Mesendoderm (in vitro differentiated cells): ENCODE measurements at regions not wholly inside any gene's neighbourhood (a gene's known extent, or its start where the extent isn't known, plus 50 kb on each side); places are given as distances from the start of the nearest gene placed in this dataset.

Experiments used
- DNase-seq: peaks from one replicate; pipeline ENCODE4 v3.0.0; 2013
- H2AK5ac ChIP-seq: 2 replicates; pipeline ENCODE4 v1.6.1; 2013; ENCODE audit warnings: low read length, inconsistent platforms
- H2BK120ac ChIP-seq: 2 replicates; pipeline ENCODE4 v1.6.1; 2013; ENCODE audit warnings: low read depth, mild to moderate bottlenecking, low read length, moderate library complexity, mixed read lengths
- H2BK15ac ChIP-seq: replicated peaks from 2 replicates; pipeline ENCODE4 v1.6.1; 2013; ENCODE audit warnings: low read depth, mild to moderate bottlenecking, moderate library complexity
- H2BK5ac ChIP-seq: 2 replicates; pipeline ENCODE4 v1.6.1; 2013; ENCODE audit warnings: low read length, inconsistent platforms
- H3K18ac ChIP-seq: 2 replicates; pipeline ENCODE4 v1.6.1; 2013; ENCODE audit warnings: mild to moderate bottlenecking, low read length, mixed read lengths
- H3K23ac ChIP-seq: one replicate; pipeline ENCODE4 v1.6.1; 2013; ENCODE audit warnings: low read length
- H3K27ac ChIP-seq: 2 replicates; pipeline ENCODE4 v1.5.1; 2013; ENCODE audit warnings: low read depth, mild to moderate bottlenecking, inconsistent platforms, low read length, moderate library complexity
- H3K27me3 ChIP-seq: 2 replicates; pipeline ENCODE4 v1.6.1; 2013; ENCODE audit warnings: low read length, control low read depth, mild to moderate bottlenecking, inconsistent platforms; ENCODE audit not compliant: insufficient read depth, poor library complexity
- H3K36me3 ChIP-seq: 2 replicates; pipeline ENCODE4 v1.6.1; 2013; ENCODE audit warnings: low read length, inconsistent platforms; ENCODE audit not compliant: control insufficient read depth, insufficient read depth
- H3K4ac ChIP-seq: one replicate; pipeline ENCODE4 v1.6.1; 2013; ENCODE audit warnings: low read depth, mild to moderate bottlenecking, low read length, moderate library complexity
- H3K4me1 ChIP-seq: 2 replicates; pipeline ENCODE4 v1.6.1; 2013; ENCODE audit warnings: low read depth, low read length, inconsistent platforms; ENCODE audit not compliant: control insufficient read depth
- H3K4me2 ChIP-seq: 2 replicates; pipeline ENCODE4 v1.6.1; 2013; ENCODE audit warnings: low read length
- H3K4me3 ChIP-seq: 2 replicates; pipeline ENCODE4 v1.5.1; 2013; ENCODE audit warnings: mild to moderate bottlenecking, low read length
- H3K56ac ChIP-seq: one replicate; pipeline ENCODE4 v1.6.1; 2013; ENCODE audit warnings: low read length
- H3K79me1 ChIP-seq: 2 replicates; pipeline ENCODE4 v1.6.1; 2013; ENCODE audit warnings: low read length, inconsistent platforms
- H3K79me2 ChIP-seq: 2 replicates; pipeline ENCODE4 v1.6.1; 2013; ENCODE audit warnings: mild to moderate bottlenecking, low read length; ENCODE audit not compliant: control insufficient read depth, insufficient read depth
- H3K9ac ChIP-seq: 2 replicates; pipeline ENCODE4 v1.6.1; 2013; ENCODE audit warnings: low read length, inconsistent platforms
- H4K5ac ChIP-seq: one replicate; pipeline ENCODE4 v1.6.1; 2013; ENCODE audit warnings: low read length
- H4K8ac ChIP-seq: one replicate; pipeline ENCODE4 v1.6.1; 2013; ENCODE audit warnings: low read depth, mild to moderate bottlenecking, control low read depth, low read length, moderate library complexity
- WGBS: extraction: QIAGEN DNeasy Blood & Tissue Kit; methylation state at CpG from one replicate; pipeline ENCODE4 v1.1.7; 2013; ENCODE audit warnings: low lambda C conversion rate, missing lambda C conversion rate; ENCODE audit not compliant: insufficient coverage; ENCODE audit errors: extremely low coverage; 5-methylcytosine and 5-hydroxymethylcytosine counted together

DNA sequence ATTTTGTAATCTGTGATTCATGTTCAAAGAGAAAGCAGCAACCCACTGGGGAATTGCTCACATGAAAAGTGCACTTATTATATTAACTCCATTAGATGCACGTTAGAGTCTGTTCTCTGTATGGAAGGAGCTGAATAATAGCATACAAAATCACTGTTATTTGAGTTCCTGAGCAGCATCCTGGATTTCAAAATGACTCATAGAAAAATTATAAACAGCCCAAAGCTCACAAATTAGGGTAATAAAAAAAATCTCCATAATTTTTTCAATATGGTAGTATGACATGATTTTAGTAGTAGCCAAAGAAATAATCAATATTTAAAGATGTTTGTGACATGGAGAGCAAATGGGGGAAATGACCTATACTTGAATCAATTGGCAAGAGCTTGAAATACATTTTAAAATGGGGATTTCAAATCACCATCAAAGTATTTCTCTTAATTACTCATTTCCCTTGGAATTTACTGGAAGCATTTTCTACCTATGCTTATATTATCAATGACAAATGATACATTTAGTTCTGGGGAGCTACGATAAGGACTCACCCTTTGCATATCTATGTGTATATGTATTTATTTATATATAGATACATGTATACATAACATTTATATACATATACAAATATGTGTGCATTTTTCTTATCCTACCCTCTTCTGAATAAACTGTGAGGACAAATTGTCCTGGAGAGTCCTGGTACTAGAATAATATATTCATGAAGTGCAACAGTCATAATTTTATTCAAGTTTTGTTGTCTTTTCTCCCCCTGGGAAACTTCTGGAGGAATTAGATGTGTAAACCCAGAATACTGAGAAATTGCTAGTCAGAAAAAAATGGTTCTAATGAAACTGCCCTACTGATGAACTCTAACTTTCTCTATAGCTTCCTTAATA is 116.3 kb downstream of the RPL22L1 start:
- Histone ChIP-seq H3K4me1 (no peaks in the 10 kb centered on the region), H4K8ac (no peak overlapping the region), H2BK120ac (no peak overlapping the region), H3K79me2 (no peaks in the 10 kb centered on the region), H2BK5ac (no peak overlapping the region), H4K5ac (no peak overlapping the region), H3K18ac (no peak overlapping the region), H3K4me3 (no peak overlapping the region), H3K27ac (no peak overlapping the region), H3K27me3 (no peaks in the 10 kb centered on the region), H3K56ac (no peak overlapping the region), H2AK5ac (no peak overlapping the region), H3K9ac (no peak overlapping the region), H3K4me2 (no peak overlapping the region), H3K36me3 (no peaks in the 10 kb centered on the region), H3K79me1 (no peaks in the 10 kb centered on the region), H3K4ac (no peak overlapping the region), H3K23ac (no peak overlapping the region), H2BK15ac (no peak overlapping the region)
- WGBS = no CpG with 5 or more reads among the region's 2 CpGs
- no peak for DNase-seq

DNA sequence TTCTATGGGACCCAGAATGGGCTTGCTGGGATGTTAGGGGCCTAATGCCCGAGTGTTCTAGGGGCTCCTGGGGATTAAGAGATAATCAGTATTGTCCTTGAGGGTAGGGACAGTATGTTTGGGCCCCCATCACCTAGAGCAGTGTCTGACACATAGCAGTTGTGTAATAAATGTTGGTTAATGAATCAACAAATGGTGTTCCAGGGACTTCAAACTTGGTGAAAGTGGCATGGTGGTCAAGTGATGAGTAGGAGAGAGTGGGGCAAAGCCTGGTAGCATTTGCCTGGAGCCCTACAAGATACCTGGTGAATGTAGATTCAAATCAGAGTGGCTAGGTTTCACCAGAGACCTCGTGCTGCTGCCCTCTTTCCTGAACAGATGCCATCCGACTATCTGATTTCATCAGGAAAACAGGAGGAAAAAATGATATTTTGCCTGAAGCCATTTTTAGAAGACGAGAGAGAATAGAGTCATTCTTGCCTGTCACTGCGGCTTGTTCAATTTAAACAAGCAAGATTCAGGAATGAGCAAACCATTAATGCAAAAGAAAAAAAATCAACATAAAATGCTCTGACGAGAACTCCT is 117.3 kb downstream of the RPL22L1 start:
- Histone ChIP-seq H3K27me3 (no peaks in the 10 kb centered on the region), H3K4me2 (no peak overlapping the region), H3K23ac (no peak overlapping the region), H3K79me1 (no peaks in the 10 kb centered on the region), H2BK120ac (no peak overlapping the region), H3K4ac (no peak overlapping the region), H4K8ac (no peak overlapping the region), H3K36me3 (no peaks in the 10 kb centered on the region), H3K79me2 (no peaks in the 10 kb centered on the region), H2BK15ac (no peak overlapping the region), H2AK5ac (no peak overlapping the region), H4K5ac (no peak overlapping the region), H2BK5ac (no peak overlapping the region), H3K56ac (no peak overlapping the region), H3K4me3 (no peak overlapping the region), H3K4me1 (no peaks in the 10 kb centered on the region), H3K27ac (no peak overlapping the region), H3K9ac (no peak overlapping the region), H3K18ac (peak overlapping the region; percentile 55)
- DNase-seq = no peak
- WGBS = no CpG with 5 or more reads among the region's 6 CpGs

DNA sequence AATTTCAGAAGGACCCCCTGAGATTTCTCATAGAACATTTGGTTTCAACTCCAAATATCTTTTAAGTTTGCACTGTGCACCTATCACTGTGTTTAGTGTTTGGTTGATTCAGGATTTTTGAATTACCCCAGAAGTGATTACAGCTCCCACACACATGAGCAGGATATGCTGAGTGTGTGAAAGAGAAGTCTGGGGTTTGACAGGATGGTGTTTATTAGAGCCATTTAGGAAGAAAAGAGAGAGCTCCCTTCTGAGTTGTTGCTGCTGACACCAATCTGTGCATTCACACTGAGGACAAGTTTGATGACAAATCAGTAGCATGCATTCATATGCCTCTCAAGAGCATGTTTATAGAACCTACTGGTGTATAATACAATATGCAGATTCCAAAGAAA is 118.1 kb downstream of the RPL22L1 start:
- Histone ChIP-seq H4K5ac (no peak overlapping the region), H2AK5ac (no peak overlapping the region), H3K18ac (peak overlapping the region; percentile 82), H3K4ac (no peak overlapping the region), H3K27ac (no peak overlapping the region), H3K56ac (no peak overlapping the region), H3K4me1 (no peaks in the 10 kb centered on the region), H3K4me2 (no peak overlapping the region), H3K23ac (no peak overlapping the region), H3K79me2 (no peaks in the 10 kb centered on the region), H3K36me3 (no peaks in the 10 kb centered on the region), H2BK5ac (no peak overlapping the region), H2BK120ac (no peak overlapping the region), H3K4me3 (no peak overlapping the region), H3K9ac (no peak overlapping the region), H3K27me3 (no peaks in the 10 kb centered on the region), H3K79me1 (no peaks in the 10 kb centered on the region), H2BK15ac (no peak overlapping the region), H4K8ac (no peak overlapping the region)
- no peak for DNase-seq

DNA sequence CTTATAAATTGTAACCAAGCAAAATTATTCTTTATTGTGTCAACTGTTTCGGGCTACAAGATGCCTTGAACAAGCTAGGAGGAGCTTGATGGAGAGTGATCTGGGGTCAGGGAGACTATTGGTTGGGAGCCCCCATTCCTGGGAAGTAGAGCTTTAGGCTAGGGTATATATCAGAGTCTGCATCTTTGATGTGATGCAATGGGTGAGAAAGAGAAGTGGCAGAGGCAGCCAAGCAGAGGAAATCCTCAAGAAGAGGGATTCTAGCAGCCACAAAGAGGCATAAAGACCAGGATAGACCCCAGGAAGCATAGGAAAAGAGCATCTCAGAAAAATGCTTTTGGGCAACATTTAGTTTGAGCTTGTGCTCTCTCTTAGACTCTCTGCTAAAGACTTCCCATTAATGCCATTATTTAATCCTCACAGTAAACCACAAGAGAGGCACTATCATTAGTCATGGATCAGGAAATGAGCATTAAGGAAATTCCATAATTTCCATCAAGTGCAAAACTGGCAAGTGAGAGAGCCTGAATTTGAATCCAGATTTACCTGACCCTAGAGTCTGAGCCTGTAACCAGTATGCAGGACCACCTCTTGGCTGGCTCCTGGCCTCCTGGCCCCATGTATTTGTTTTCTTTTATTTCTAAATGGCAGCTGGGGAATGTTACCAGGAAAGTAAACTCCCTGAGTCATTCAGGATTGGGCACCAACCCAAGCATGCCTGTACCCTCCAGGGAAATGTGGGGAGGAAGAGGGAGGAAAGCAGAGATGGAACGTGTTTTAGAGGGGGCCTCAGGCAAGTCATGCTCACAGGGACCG is 118.7 kb downstream of the RPL22L1 start:
- no peak overlapping the region for H2BK5ac ChIP-seq

DNA sequence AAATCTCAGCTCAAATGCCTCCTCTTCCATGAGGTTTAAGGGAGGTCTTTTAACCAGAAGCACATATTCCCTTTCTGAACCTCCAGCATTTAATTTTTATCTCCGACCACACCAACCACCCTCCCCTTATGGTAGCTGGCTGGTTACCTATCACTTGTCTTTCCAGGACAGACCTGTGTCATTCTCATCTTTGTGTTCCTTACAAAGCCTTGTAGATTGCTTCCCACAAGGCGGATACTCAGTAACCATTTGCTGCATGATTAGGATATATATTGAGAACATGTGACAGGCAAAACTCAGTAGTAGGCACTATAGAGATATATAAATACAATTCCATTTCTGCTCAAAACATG is 119.5 kb downstream of the RPL22L1 start:
- no peak overlapping the region for H4K8ac ChIP-seq
- H3K56ac ChIP-seq = no peak overlapping the region
- no CpG with 5 or more reads among the region's 2 CpGs for WGBS
- no peak overlapping the region for H2BK5ac ChIP-seq
- H3K4me1 ChIP-seq = no peaks in the 10 kb centered on the region
- peak overlapping the region; percentile 55 for H3K4ac ChIP-seq
- no peak overlapping the region for H3K4me2 ChIP-seq
- no peak overlapping the region for H3K4me3 ChIP-seq
- H2BK120ac ChIP-seq = no peak overlapping the region
- no peak overlapping the region for H4K5ac ChIP-seq
- H3K79me1 ChIP-seq = no peaks in the 10 kb centered on the region
- H3K27me3 ChIP-seq = no peaks in the 10 kb centered on the region
- H2AK5ac ChIP-seq = no peak overlapping the region
- no peak overlapping the region for H3K27ac ChIP-seq
- no peak overlapping the region for H3K9ac ChIP-seq
- no peak overlapping the region for H2BK15ac ChIP-seq
- no peaks in the 10 kb centered on the region for H3K79me2 ChIP-seq
- DNase-seq = no peak
- no peaks in the 10 kb centered on the region for H3K36me3 ChIP-seq
- H3K23ac ChIP-seq = no peak overlapping the region
- H3K18ac ChIP-seq = no peak overlapping the region

More for the DNA sequence above, 118.7 kb downstream of the RPL22L1 start:
- Histone ChIP-seq H3K4ac (peak overlapping the region; percentile 16), H4K5ac (no peak overlapping the region), H3K9ac (no peak overlapping the region), H4K8ac (no peak overlapping the region), H2AK5ac (no peak overlapping the region), H3K4me3 (no peak overlapping the region), H3K79me1 (no peaks in the 10 kb centered on the region), H2BK15ac (peak overlapping the region; percentile 64), H3K36me3 (no peaks in the 10 kb centered on the region), H3K27me3 (no peaks in the 10 kb centered on the region), H3K4me1 (no peaks in the 10 kb centered on the region), H3K79me2 (no peaks in the 10 kb centered on the region), H3K18ac (peak overlapping the region; percentile 82), H2BK120ac (no peak overlapping the region), H3K27ac (no peak overlapping the region), H3K4me2 (no peak overlapping the region), H3K56ac (no peak overlapping the region), H3K23ac (no peak overlapping the region)
- WGBS = no CpG with 5 or more reads among the region's 3 CpGs
- peak; percentile 40 for DNase-seq
